GM12878 (cell line): ENCODE measurements at regions not wholly inside any gene's neighbourhood (a gene's known extent, or its start where the extent isn't known, plus 50 kb on each side); places are given as distances from the start of the nearest gene placed in this dataset.

Source experiments
- CBFB ChIP-seq: IDR thresholded peaks from 2 replicates; pipeline ENCODE4 v1.6.1; 2016; ENCODE audit warnings: antibody characterized with exemption, low read depth
- HDAC2 ChIP-seq: fragments of 200-600 bp; sonication (generic); IDR thresholded peaks from 2 replicates; pipeline ENCODE4 v1.6.1; 2017
- WRNIP1 ChIP-seq: IDR thresholded peaks from 2 replicates; pipeline ENCODE4 v1.6.1; 2011; ENCODE audit warnings: low read depth, low read length, improper control_type of control experiment, borderline replicate concordance

DNA sequence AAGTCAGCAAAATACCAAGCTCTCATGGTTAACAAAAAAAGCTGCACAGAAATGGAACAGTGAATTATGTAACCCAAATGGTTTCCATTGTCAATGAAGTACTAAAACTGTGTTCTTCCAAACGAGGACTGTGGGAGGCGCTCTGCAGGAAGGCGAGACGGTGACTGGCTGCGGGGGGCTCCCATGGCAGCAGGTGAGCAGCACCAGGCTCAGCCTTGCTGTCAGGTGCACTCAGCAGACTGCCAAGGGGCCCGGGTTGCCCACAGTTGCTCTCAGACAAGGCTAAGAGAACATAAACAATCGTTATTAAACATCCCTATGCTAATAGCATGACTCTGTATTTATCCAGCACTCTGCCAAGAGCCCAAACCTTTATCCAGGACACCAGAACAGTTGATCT, 630.3 kb upstream of the ARID1B start:
- no peak for TF ChIP-seq CBFB
- no peak for TF ChIP-seq WRNIP1
- TF ChIP-seq HDAC2: no peak
